ENCODE measurements at regions not wholly inside any gene's neighbourhood (a gene's known extent, or its start where the extent isn't known, plus 50 kb on each side); places are given as distances from the start of the nearest gene placed in this dataset.

DNA sequence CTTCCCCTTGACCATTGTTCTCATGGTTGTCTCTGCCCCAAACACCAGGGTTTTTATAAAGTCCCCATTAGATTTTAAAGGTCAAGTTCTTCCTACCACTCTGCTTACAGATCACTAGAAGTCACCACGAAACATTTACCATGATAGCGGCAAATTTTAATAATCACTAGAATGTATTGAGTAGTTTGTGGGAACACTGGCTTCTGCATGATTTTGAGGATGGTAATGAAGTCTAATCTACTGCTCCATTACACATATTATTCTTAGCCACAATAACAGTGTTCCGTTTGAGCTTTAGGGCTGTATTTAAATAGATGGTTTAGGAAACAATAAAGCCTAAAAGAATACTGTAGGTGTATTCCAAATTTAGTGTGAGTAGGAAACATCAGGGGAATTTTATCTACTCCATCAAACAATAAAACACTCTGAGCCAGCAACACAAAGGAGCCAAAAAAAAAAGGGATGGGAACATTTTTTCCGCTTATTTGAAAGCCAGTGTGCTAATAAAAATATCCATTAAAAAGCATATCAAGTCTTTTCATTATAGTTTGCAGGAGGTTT, 49.7 kb downstream of the KLF12 start:
- ChIA-PET CTCF (interaction anchor here (1.0 kb wide), 1 partner anchor 17 kb away, joined by 3 read pairs; no protein-coding TSS in a partner anchor), POLR2A (no interaction called here)

DNA sequence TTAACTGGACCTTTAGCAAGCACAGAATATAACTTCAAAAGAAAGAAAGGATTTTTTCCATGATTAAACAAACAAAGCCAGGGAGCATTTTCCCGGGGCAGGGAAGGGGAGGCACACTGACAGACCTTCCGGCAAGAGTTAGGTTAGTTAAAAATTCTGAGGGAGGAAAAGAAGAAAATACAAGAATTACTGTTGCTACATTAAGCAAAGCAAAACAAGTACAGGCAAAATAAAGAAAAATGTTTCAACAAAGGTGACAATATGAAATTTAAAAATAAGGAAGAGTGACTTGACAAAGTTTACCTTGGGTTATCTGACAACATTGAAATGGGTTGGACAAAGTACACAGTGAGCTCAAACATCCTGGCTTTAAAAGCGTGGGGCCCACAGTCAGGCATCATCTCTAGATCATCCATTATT, 51.5 kb downstream of the KLF12 start:
- POLR2A ChIA-PET = no interaction called here
- CTCF ChIA-PET = no interaction called here

DNA sequence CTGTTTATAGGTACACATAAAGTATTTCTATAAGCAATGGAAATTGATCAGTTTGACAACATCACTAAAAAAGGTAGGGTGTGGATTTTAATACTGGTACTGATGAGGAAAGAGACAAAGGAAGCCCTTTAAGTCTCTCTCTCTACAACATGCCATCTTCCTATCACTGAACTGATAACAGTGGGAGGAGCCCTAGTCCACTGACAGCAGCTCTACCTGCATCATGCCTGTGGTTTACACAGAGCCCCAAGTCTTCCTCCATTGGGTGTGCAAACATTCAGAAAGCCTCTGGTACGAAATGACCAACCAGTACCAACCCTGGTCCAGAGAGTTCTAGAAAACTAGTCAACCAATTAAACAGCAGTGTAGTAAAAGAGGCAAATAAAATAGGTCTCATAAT, 53.4 kb downstream of the KLF12 start:
- POLR2A ChIA-PET = interaction anchor here (1.0 kb wide), 1 partner anchor 52 kb away, joined by 3 read pairs; no protein-coding TSS in a partner anchor
- CTCF ChIA-PET = no interaction called here

DNA sequence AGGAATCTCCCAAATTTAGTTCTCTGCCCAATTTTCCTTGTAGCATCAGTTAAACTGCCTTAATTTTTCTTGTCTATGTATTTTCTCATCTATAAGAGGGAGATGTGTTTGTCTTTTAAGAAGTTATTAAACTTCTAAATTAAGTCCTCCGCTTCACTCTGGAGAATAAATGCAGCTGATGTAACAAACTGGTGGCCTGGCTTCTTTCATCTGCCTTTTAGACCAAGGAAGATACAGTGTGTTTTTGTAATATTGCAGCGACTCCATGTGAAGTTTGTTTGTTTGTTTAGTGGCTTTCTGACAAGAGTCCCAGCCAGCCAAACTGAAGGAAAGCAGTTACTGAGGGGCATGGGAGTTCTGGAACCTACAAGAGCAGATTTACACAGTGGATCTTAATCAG, 56.4 kb downstream of the KLF12 start:
- CTCF ChIA-PET = no interaction called here
- POLR2A ChIA-PET = no interaction called here

DNA sequence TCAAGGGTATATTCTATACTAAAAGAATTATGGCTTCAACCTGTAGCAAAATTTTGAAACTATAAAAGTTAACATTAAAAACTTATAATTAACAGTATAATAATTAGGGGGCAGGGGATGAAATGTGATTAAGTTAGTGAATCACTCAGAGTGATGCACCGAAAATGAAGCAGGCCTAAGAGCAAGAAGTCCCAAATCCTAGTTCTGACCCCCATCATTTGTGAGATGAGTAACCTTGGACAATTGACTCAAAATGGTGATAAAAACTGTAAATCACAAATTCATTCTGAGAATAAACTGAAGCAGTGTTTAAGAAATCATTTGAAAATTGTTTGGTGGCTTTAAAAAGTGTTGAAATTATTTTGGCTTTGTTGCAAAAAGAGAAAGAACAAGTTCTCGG, 56.8 kb downstream of the KLF12 start:
- ChIA-PET CTCF (no interaction called here), POLR2A (no interaction called here)

DNA sequence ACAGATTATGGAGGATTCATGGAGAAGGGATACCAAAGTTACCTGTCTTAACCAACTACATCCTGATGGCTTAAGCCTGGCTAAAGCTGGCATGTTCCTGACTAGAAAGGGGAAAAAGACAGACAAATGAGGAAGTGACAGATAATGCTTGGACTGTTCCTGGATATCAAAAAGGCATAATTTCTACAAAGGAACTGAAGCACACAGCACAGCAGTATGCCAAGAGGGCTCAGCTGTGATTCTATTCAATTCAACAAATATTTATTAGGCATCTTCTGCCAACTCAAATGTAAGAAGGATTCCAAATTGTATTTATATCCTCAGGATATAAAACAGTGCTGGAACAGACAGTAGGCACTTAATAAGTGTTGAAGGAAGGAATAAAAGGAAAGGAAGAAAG, 59.5 kb downstream of the KLF12 start:
- ChIA-PET POLR2A (interaction anchor here (0.8 kb wide), 1 partner anchor 12 kb away, joined by 3 read pairs; no protein-coding TSS in a partner anchor), CTCF (no interaction called here)

DNA sequence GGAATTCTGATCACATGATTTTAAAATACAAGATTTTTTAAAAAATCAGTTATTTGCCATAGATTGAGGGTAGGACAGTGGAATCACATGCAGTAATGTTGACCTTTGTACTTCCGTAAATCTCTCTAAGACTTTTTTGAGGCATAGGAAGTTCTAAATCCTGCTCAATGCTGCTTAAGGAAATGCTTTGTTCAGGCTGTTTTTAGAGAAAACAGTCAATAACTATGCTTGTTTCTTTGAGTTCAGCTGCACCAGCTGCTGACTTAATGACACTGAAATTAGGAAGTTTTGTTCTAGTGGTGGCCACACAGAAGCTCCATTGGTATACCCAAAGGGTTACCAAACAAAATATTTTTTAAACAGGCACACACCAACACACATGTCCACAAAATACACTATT, 60.9 kb downstream of the KLF12 start:
- ChIA-PET CTCF (no interaction called here), POLR2A (no interaction called here)

DNA sequence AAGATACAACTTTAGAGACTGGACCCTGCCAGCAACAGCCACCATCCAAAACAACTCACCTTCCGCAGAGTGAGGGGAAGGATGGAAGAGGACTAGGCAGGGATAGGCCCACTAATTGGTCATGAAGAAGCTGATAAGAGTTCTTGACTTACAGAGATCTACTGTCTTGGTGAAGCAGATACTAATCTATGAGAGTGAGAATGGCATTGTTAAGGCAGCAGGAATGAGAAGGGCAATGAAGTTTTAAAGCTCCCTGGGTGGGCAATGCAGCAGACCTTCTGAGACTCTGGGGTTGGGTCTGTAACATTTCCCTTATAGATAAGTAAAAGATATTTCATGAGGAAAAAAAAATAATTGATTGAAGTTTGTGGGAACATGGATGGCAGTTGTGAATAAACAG, 63.7 kb downstream of the KLF12 start:
- CTCF ChIA-PET = interaction anchor here (1.1 kb wide), 1 partner anchor 17 kb away, joined by 3 read pairs; no protein-coding TSS in a partner anchor
- POLR2A ChIA-PET = interaction anchor here (0.7 to 0.9 kb wide), 2 partner anchors 44 to 70 kb away, joined by 3 read pairs; no protein-coding TSS in a partner anchor

DNA sequence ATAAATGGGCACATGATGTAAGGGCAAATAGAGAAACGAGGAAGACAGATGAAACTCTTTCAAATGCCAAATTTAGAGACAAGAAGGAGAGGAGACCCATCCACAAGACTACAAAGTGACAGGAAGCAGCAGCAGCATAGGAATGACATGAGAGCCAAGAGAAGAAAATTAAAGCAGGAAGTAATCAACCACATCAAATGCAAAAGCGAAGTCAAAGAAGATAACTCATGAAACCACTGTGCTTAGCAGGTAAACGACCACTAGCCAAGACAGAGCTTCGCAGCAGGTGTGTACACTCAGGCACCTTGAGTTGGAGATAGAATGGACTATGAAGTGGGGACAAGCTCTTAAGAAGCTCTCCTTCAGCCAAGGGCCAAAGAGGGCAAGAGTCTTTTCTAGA, 64.1 kb downstream of the KLF12 start:
- CTCF ChIA-PET = interaction anchor here (1.1 kb wide), 1 partner anchor 17 kb away, joined by 3 read pairs; no protein-coding TSS in a partner anchor
- POLR2A ChIA-PET = interaction anchor here (0.7 to 0.9 kb wide), 2 partner anchors 43 to 69 kb away, joined by 3 read pairs; no protein-coding TSS in a partner anchor

DNA sequence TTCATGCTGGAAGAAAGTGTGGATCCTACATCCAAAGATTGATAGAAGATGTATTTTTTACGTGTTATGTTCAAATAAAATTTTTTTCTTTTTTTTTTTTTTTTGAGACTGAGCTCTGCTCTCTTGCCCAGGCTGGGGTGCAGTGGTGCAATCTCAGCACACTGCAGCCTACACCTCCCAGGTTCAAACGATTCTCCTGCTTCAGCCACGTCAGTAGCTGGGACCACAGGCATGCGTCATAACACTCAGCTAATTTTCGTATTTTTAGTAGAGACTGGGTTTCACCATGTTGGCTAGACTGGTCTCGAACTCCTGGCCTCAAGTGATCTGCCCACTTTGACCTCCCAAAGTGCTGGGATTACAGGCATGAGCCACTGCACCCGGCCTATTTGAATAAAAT, 65.7 kb downstream of the KLF12 start:
- CTCF ChIA-PET = interaction anchor here (0.6 kb wide), 1 partner anchor 1206 kb away, joined by 3 read pairs; no protein-coding TSS in a partner anchor
- POLR2A ChIA-PET = interaction anchor here (0.7 kb wide), 1 partner anchor 43 kb away, joined by 3 read pairs; no protein-coding TSS in a partner anchor

DNA sequence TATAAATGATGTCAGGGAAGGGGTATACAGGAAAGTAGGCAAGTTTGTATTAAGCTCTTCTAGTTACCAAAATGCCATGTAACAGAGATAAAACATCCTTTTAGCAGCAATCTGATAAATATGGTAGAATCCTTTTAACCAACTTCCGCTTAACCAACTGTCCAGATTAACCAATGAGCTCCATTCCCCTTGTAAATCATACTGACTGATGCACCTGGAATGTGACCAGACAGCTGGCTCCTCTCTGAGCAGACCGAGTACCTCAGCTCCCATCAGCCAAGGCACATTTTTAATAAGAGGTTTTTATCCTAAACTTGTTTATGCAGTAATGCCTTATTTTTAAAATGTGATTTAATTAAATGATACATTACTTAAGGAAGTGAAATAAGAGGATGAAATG, 66.4 kb downstream of the KLF12 start:
- CTCF ChIA-PET = no interaction called here
- POLR2A ChIA-PET = interaction anchor here (0.7 kb wide), 1 partner anchor 43 kb away, joined by 3 read pairs; no protein-coding TSS in a partner anchor

DNA sequence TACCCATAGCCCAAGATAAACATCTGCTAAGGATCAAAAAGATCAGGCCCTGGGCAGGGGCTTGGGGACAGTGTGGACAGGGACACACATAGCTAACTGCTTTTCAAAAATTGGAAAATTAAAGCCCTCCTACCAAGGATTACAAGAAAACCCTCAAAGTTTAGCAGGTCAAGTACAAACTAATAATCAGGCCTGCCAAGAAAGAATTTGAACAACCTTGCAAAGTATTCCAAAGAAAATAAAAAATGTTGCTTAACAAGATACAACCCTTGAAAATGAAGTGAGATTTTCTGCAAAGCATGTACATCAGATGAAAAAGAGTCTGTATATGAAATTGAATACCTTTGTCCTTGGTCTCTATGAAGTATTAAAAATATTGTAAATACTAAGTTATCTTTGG, 67.3 kb downstream of the KLF12 start:
- POLR2A ChIA-PET = no interaction called here
- CTCF ChIA-PET = interaction anchor here (1.3 kb wide), 1 partner anchor 24 kb away, joined by 3 read pairs; no protein-coding TSS in a partner anchor

DNA sequence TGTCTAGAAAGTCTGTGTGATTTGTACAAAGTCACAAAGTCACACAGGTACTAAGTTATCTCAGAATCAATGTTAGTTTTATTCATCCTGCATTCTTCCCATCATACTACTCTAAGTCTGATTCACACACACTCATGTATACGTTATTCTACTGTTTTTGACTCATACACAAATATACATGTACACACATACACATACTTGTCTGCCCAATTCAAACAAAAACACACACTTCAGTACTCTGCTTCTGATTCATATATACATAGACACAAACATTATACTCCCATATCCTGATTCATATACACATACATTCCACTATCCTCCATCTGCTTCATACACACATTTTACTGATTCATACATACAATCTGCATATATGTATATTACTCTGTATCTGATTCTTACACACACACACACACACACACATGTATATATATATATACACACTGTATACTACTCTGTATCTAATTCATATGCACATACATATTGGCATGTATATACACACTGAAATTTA, 69.3 kb downstream of the KLF12 start:
- POLR2A ChIA-PET = no interaction called here

DNA sequence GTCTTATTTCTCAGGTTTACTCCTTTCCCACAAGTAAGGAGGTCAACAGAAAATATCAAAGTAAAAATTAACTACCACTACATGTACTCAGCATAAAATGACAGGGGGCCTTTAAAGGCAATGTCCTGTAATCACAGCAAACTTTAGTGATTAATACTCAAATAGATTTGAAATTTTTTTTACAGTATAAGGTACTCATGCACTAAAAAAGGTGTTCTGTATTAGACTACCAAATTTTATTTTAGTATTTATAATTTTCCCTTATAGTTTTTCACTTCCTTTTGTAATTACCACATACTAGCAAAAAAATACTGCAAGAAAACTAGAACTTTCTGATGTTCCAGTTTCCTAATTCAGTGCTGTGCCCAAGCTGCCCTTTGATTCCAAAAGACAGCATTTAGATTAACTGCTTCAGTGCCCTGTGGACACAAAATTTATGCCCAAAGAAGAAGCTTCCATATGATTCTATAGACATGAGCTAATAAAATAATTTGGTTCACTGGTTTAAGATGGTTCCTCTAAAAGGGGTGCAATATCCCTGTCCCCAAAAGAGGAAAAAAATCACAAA, 70.6 kb downstream of the KLF12 start:
- ChIA-PET POLR2A (interaction anchor here (0.7 to 2.2 kb wide), 3 partner anchors 11 to 70 kb away, joined by 3 to 9 read pairs (median 8); partner anchors contain the start of gene KLF12), CTCF (interaction anchor here (0.9 kb wide), 1 partner anchor 25 kb away, joined by 4 read pairs; no protein-coding TSS in a partner anchor)

More for the DNA sequence above, 69.3 kb downstream of the KLF12 start:
- CTCF ChIA-PET = no interaction called here

DNA sequence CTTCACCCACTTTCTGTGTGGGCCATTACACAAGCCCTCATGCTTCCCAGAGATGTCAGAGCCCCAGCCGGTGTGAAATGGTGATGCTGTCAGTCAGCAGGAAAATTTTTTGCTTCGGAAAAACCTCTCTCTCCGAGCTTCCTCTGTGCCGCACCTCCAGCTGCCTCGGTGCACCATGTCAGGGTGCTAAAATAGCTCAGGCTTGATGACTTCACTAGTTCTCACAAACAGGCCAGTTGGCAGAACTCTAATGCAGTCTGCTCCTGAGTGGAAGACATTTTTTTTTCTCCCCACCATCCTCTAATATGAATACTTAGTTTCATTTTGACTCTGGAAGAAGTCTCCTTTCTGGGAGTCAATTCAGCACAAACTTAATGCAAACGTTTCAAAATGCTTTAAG, 71.3 kb downstream of the KLF12 start:
- POLR2A ChIA-PET = interaction anchor here (0.7 to 2.2 kb wide), 3 partner anchors 12 to 71 kb away, joined by 3 to 9 read pairs (median 8); partner anchors contain the start of gene KLF12

DNA sequence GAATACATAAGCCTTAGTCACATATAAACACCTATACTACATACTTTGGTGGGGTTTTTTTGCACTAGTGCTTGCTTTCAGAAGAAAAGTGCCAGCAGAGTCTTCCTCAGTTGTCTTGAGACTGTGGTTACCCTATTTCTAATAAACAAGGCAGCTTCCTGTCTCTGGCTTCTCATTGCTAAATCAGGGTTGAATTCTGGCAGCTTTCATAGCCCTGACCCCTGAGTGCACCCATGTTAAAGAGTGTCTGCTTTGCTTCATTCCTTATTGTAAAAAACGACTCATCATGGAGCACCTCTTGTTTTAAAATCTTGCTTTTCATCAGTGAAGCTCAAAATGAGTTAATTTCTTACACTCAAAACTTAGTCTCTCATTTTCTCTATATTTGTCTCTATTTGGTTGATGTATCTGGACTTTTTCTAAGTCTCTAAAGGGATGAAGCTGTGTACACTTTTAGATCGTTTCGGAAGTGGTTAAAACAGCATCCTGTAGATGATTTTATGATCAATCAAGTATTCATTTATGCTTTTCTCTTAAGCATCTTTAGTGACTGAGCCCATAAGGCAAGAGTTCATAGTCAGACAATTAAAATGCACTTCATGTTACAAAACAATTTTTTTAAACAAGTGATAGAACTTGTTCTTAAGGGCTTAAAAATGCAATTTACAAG, 72.1 kb downstream of the KLF12 start:
- CTCF ChIA-PET = interaction anchor here (0.9 to 1.1 kb wide), 2 partner anchors 19 to 24 kb away, joined by 3 read pairs; no protein-coding TSS in a partner anchor
- POLR2A ChIA-PET = interaction anchor here (0.7 to 2.2 kb wide), 2 partner anchors 70 to 74 kb away, joined by 4 to 8 read pairs; no protein-coding TSS in a partner anchor

More for the DNA sequence above, 71.3 kb downstream of the KLF12 start:
- CTCF ChIA-PET = interaction anchor here (0.9 kb wide), 1 partner anchor 26 kb away, joined by 4 read pairs; no protein-coding TSS in a partner anchor

DNA sequence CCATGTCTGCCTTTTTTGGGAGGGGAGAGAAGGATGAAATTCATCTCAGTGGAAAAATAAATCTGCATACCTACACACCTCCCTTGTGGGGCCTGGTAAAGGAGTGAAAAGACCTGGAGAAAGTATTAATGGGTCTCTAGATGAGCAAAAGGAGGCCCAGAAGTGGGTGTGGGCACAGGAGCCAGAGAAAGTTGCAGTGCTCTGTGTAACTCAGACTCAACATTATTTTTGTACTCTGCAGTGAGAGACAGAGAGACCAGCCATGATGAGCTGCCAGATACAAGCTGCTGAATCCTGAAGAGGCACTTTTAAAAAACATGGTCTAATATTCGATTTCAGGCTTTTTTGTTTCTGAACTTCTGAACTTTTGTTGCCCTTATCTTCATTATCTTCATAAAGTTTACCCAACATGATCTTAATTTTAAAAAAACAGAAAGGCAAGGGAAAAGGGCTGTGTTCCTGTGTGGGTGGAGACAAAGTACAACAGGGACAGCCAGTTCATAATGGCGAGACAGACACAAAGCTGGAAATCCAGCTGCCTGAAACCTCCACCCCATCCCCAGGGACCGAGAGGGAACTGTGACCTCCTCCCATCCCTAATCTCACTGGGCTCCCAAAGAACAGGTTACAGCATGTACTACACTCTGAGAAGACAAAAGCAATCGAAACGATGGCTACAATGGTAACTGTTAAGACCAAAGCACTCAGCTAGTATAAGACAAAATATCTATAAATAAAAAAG, 77.2 kb downstream of the KLF12 start:
- ChIA-PET POLR2A (interaction anchor here (0.8 kb wide), 1 partner anchor 30 kb away, joined by 3 read pairs; no protein-coding TSS in a partner anchor), CTCF (no interaction called here)

DNA sequence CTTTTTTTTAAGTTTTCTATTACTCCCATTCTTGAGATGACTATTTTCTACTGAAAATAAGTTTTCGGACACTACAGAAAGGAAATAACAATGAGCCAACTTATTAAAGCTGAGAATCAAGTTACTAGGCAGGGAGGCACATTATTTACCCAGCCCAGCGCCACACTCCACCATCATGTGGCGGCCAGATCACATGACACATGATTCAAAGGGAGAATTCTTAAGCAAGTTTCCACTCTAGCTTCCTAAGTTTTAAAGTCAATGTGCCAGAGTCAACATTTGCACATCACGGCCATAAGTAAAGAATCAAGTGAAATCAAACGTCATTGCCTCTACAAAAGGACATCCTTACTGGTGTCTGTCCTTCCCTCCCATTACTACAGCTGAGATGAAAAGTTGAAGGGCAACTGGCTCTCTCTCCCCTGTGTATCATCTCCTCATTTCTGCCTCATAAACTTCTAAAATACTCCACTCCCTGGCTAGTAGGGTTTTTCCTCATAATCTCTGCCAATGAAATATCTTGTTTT, 81.7 kb downstream of the KLF12 start:
- CTCF ChIA-PET = no interaction called here
- POLR2A ChIA-PET = no interaction called here

DNA sequence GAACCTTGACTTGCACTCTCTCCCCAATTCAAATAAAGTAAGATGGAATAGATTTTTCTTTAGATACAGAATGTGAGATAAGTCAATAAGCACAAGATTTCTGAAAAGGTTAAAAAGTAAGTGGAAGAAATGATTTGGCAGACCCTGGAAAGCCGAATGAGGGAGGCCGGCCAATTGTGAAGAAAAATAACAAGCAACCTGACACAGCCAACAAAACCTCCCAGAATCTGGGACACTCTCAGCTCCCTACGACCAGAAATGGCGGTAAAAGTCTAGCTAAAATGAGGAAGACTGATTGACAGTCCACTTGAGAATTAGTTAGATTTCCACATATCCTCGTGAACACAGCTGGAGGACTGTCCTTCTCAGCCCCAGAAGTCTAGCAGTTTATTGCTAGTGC, 85.4 kb downstream of the KLF12 start:
- ChIA-PET CTCF (no interaction called here), POLR2A (no interaction called here)

Data from activated CD8-positive, alpha-beta memory T cell treated with anti-CD3 and anti-CD28 coated beads for 36 hours (primary cell).